HG02571 (cell line): ENCODE measurements at regions not wholly inside any gene's neighbourhood (a gene's known extent, or its start where the extent isn't known, plus 50 kb on each side); places are given as distances from the start of the nearest gene placed in this dataset.
"Not testable (repeated sequence)": the region's sequence is repeated elsewhere in the genome, so short reads cannot be mapped to it uniquely, and the experiment has no call there.

Experiments used
- ATAC-seq: cut with Tn5 transposase; IDR thresholded peaks from one replicate; pipeline ENCODE4 v1.9.1; 2021; ENCODE audit warnings: mild to moderate bottlenecking, moderate library complexity; ENCODE audit not compliant: unreplicated experiment

GRCh38 chr7:112982441-112983063 is 104.1 kb downstream of the GPR85 start:
- peak; percentile 60 for ATAC-seq

- ATAC-seq, result peak; percentile 9
These were observed 104.7 kb downstream of the GPR85 start for GRCh38 chr7:112981966-112982365.

GRCh38 chr7:112979055-112979454 is 107.6 kb downstream of the GPR85 start:
- not testable (repeated sequence) for ATAC-seq

GRCh38 chr7:112977244-112977955 is 109.2 kb downstream of the GPR85 start:
- ATAC-seq, result not testable (repeated sequence)

DNA sequence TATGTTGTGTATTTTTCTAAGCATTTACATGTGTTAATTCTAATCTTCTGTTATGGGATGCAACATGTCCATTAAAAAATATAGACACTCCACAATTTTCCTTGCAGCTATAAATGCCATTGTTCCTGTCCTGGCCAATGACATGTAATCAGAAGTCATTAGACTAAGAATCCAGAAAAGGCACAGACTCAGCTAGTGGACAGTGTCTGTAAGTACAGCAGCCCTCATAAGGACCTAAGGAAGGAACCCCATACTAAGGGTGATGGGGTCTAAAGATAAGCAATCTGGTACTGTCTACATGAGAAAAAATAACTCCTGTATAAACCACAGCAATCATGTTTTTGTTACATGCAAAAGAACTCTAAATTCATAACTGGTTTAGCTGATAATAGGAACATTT is 115.9 kb downstream of the GPR85 start:
- ATAC-seq, result no peak

GRCh38 chr7:112969946-112970345 is 116.7 kb downstream of the GPR85 start:
- no peak for ATAC-seq

DNA sequence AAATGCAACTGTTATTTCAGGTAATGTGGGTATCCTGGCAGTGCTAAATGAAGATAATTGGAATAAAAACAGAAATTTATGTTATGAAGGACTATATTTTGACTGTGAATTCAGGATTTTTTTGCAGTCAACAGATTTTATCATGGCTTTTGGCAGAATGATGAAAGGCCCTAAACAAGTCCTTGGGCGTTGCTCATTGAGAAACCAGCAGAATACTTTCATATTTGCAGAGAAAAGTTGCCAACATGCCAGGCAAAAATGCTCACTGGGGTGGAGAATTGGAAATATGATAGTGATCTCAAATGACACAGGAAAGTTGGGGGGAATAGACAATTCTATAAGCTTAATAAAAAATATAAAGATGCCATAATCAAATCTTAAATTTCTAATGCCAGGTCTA is 121.1 kb downstream of the GPR85 start:
- no peak for ATAC-seq

- no peak for ATAC-seq
These were observed 123.0 kb downstream of the GPR85 start for GRCh38 chr7:112963634-112964033.

GRCh38 chr7:112962815-112963214 is 123.8 kb downstream of the GPR85 start:
- ATAC-seq, result no peak

DNA sequence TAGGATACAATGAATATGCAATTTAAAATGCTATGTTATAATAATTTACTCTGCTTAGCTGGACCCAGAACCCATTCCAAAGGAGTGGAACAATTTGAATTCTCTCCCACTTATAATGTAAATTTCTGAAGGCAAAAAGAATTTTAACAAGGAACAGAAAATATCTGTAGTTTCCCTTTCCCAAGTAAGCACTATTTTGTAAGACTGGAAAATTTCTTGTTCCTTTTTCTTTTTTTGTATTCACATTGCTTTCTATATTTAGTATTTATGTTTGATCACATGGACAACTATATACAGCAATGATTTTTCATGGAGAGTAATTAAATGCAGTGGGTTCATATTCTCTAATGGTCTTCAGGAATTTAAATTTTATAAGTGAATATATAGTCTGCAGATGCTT is 127.4 kb downstream of the GPR85 start:
- ATAC-seq, result no peak

- no peak for ATAC-seq
These were observed 127.9 kb downstream of the GPR85 start for GRCh38 chr7:112958775-112959174.

GRCh38 chr7:112957901-112958300 is 128.7 kb downstream of the GPR85 start:
- ATAC-seq, result no peak

- not testable (repeated sequence) for ATAC-seq
These were observed 133.6 kb downstream of the GPR85 start for GRCh38 chr7:112953031-112953430.

DNA sequence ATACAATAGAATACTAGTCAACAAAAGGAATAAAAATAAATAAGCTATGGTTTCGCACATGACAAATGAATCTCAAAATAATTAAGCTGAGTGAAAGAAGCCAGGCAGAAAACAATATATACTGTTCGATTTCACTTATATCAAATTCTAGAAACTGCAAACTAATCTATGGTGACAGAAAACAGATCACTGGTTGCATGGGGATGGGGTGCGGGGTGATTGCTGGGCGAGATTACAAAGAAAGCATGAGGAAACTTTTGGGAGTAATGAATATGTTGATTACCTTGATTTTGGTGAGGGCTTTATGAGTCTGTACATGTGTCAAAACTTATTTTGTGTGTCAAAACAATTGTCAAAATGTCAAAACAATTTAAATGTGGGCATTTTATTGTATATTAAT is 135.6 kb downstream of the GPR85 start:
- ATAC-seq, result no peak

- not testable (repeated sequence) for ATAC-seq
These were observed 136.9 kb downstream of the GPR85 start for GRCh38 chr7:112949682-112950081.

DNA sequence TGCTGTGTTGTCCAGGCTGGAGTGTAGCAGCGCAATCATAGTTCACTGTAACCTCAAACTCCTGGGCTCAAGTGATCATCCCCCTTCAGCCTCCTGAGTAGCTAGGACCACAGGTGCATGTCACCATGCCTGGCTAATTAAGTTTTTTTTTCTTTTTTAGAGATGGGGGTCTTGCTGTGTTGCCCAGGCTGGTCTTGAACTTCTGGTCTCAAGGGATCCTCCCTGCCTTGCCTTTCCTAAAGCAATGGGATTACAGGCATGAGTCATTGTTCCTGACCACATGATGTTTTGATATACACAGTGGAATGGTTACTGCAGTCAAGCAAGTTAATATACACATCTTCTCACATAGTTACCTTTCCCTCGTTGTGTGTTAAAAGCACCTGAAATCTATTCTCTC is 140.3 kb downstream of the GPR85 start:
- no peak for ATAC-seq

- no peak for ATAC-seq
These were observed 141.6 kb downstream of the GPR85 start for GRCh38 chr7:112945046-112945445.

GRCh38 chr7:112942981-112943380 is 143.6 kb downstream of the GPR85 start:
- ATAC-seq, result no peak

- not testable (repeated sequence) for ATAC-seq
These were observed 144.5 kb downstream of the GPR85 start for GRCh38 chr7:112942125-112942524.

GRCh38 chr7:112940314-112940732 is 146.3 kb downstream of the GPR85 start:
- ATAC-seq, result peak; percentile 28

DNA sequence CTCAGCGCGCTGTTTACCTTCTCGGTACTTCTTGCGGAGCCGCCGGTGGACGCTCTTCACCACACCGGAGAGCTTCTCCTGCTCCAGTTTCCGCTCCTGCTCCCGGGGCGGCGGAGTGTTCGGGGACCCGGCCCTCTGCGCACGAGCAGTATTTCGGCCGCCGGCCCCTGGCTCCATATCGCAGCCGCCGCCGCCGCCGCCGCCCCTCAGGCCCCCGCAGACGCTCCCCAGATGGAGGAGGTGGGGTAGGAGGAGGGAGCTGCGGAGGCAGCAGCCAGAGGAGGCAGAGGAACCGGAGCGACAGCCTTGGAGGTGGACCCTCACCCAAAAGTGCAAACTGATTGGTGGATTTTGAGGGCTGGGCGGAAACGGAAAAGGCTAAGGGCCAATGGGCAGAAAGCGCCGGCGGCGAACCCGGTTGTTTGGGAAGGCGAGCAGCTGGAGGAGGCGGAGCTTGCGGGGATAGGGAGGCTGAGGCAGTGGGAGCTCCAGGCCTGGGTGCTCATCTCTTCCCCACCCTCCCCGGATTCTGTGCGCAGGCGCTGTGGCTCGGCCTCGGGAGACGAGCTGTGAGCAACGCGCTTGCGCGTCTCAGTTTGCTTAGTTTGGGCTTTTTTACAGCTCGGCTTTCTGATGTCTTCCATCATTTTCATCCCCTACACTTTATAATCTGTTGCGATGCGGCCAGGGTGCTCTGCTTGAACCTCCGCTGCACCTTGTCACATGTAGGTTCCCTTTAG is 146.9 kb downstream of the GPR85 start:
- ATAC-seq, result peak; percentile 98
